ENCODE measurements at regions not wholly inside any gene's neighbourhood (a gene's known extent, or its start where the extent isn't known, plus 50 kb on each side); places are given as distances from the start of the nearest gene placed in this dataset.
A peak's percentile ranks its signal among the peaks of the same experiment; 100 is the strongest.

DNA sequence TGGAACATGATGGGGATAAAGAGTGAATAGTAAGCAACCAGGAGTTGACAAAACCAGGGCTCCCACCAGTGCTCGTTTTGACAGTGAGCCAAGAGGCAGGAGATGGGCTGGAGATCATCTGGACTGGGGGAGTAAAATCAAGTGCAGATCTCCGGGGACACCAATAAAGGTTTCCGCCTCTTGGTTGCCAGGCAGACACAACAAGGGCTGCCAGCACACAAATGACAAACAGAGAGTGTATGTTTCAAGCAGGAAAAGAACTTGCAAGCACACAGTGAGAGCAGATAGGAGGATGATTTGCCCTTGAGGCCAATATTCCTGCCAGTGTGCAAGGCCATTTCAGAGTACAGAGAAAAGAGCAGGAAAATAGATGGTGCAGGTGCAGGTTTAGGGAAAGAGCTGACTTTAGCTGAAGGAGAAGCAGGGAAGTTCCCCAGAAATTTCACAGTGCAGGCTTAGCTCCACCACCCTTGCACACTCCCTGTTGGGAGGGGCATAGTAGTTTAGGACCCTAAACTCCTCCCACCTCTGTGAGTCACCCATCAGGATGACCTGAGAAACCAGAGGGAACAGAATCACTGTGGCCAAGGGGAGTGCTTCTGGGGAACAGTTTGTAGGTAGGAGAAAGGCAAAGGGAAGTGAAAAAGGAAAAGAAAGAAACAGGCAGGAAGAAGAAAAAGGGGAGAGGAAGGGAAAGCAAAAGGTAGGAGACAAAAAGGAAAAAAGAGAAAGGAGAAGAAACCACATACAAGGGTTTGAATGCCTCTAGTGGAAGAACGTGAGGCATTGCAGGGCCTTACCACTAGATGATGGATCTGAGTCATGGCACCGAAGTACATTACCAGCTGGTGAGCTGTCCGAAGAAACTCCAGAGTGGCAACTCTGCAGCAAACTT, 404.4 kb downstream of the SLC6A15 start:
- DNase-seq = peak; percentile 87
- H3K27ac ChIP-seq = peak overlapping the region; percentile 19
- TF ChIP-seq, protein P1, sequence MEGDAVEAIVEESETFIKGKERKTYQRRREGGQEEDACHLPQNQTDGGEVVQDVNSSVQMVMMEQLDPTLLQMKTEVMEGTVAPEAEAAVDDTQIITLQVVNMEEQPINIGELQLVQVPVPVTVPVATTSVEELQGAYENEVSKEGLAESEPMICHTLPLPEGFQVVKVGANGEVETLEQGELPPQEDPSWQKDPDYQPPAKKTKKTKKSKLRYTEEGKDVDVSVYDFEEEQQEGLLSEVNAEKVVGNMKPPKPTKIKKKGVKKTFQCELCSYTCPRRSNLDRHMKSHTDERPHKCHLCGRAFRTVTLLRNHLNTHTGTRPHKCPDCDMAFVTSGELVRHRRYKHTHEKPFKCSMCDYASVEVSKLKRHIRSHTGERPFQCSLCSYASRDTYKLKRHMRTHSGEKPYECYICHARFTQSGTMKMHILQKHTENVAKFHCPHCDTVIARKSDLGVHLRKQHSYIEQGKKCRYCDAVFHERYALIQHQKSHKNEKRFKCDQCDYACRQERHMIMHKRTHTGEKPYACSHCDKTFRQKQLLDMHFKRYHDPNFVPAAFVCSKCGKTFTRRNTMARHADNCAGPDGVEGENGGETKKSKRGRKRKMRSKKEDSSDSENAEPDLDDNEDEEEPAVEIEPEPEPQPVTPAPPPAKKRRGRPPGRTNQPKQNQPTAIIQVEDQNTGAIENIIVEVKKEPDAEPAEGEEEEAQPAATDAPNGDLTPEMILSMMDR (IDR thresholded peaks at IDR 0.05; ENCODE audit: low read depth, low read length, missing control alignments) = peak; percentile 80
- in situ Hi-C loops (cut with HindIII; ENCODE audit: low pct_ligation_motif_present, low sequenced_read_pairs) = no loop called here
- H3K27me3 ChIP-seq (replicated peaks) = no peaks in the 10 kb centered on the region
- no peak overlapping the region for H3K4me3 ChIP-seq (ENCODE audit: low read depth, low read length)
- H3K36me3 ChIP-seq (replicated peaks) = no peaks in the 10 kb centered on the region

DNA sequence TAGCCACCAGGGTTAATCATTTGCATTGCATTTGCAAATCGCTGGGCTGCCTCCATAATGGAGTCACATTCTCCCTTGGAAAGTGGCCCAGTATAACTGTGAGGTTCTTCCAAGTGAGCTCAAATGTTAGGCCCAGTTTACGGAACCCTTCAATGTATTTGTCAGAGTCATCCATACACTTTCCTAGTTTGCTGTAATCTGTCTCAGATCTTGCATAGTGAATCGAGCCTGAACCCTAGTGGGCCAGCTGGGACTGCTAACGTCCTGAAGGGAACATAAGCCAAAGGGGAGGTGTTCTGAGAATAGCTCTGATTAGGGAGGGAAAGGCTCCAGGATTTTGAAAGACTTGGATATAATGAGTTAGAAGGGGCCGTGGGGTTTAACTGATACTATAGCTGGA, 406.3 kb downstream of the SLC6A15 start:
- H3K27me3 ChIP-seq (replicated peaks) = no peaks in the 10 kb centered on the region
- no peak overlapping the region for H3K4me3 ChIP-seq (ENCODE audit: low read depth, low read length)
- in situ Hi-C loops (cut with HindIII; ENCODE audit: low pct_ligation_motif_present, low sequenced_read_pairs) = no loop called here
- TF ChIP-seq, protein P1 (IDR thresholded peaks at IDR 0.05; ENCODE audit: low read depth, low read length, missing control alignments) = no peak
- H3K36me3 ChIP-seq (replicated peaks) = no peaks in the 10 kb centered on the region
- H3K27ac ChIP-seq = no peak overlapping the region
- no peak for DNase-seq

DNA sequence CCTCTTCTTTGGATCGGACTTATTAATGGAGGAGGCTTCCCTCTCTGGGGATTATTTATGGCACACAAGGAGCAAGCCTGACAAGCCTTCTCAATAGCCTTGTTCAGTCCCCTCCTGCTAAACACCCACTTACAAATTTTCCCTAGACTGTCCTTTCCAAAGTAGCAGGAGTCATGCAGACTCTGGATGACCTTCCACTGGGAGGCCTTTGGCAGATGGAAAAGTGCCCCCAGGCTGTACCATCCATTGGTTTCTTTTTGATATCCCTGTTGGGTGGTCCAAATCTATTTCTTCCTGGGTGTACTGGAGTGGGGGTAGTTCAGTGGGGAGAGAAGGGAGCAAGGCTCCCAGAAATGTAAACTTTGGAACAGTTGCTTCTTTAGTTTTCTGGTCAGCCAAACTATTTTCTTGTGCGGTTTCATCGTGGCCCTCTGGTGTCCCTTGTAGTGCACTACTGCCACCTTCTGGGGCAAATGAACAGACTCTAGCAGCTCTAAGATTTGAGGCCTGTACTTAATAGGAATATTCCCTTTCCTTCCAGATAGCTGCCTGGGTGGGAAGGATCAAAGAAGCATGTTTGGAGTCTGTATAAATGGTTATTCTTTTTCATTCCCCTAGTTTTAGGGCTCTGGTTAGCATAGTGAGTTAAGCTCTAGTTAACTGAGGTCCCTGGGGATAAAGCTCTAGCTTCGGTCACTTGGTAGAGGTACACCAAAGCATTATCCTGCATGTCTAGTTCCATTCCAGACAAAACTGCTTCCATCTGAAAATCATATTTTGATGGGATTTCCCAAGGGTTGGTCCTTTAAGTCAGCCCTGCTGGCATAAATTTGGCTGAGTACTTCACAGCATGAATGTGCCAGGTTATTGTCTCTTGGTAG, 409.5 kb downstream of the SLC6A15 start:
- Histone ChIP-seq H3K27me3 (replicated peaks) (no peaks in the 10 kb centered on the region), H3K27ac (no peak overlapping the region), H3K36me3 (replicated peaks) (no peaks in the 10 kb centered on the region), H3K4me3 (ENCODE audit: low read depth, low read length) (no peak overlapping the region)
- DNase-seq = peak; percentile 66
- in situ Hi-C loops (cut with HindIII; ENCODE audit: low pct_ligation_motif_present, low sequenced_read_pairs) = no loop called here
- TF ChIP-seq, protein P1 (IDR thresholded peaks at IDR 0.05; ENCODE audit: low read depth, low read length, missing control alignments) = peak; percentile 87

DNA sequence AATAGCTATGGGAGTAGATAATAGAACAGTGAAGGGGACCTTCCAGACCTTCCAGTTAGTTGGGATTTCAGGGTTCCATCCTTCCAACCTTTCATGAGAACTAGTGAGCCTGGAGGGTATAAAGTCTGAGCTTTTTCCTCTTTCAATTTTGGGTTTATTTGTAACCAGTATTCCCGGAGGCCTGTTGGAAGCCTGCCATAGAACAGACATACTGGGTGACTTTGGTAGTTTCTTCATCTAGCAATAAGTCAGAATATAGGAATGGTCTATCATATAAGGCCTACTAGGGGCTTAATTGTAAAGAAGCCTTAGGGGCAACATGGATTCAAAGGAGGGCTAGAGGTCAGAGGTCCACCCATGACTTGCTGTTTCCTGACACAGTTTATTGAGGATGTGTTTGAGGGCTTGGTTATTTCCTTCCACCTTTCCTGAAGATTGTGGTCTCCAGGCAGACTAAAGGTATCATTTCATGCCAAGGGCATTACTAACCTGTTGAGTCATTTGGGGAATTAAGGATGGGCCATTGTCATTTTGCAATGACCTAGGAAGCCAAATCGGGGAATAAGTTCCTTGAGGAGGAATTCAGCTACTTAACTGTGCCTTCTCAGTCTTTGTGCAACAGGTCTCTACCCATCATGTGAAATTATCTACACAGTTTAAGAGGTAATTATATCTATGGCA, 410.3 kb downstream of the SLC6A15 start:
- Histone ChIP-seq H3K4me3 (ENCODE audit: low read depth, low read length) (no peak overlapping the region), H3K27me3 (replicated peaks) (no peaks in the 10 kb centered on the region), H3K36me3 (replicated peaks) (no peaks in the 10 kb centered on the region), H3K27ac (no peak overlapping the region)
- no peak for DNase-seq
- TF ChIP-seq, protein P1 (IDR thresholded peaks at IDR 0.05; ENCODE audit: low read depth, low read length, missing control alignments) = no peak
- in situ Hi-C loops (cut with HindIII; ENCODE audit: low pct_ligation_motif_present, low sequenced_read_pairs) = no loop called here

DNA sequence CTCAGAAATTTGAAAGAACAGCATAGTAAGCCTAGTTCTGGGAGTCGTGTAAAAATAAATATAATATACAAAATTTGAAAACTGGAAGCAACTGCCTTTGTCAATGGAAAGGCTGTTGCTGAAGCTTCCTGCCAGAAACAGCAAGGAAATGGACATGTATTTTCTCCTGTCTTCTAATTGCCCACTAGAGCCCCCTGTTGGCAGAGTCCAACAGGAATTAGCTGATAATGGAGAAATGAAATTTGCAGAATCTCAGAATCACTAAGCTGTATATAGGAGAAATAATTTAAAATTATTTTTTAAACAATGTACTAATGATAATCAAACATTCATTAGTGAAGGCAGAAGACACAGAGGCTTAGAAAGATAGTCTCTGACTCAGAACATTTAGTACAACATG, 414.8 kb downstream of the SLC6A15 start:
- Histone ChIP-seq H3K27me3 (replicated peaks) (no peaks in the 10 kb centered on the region), H3K27ac (no peak overlapping the region), H3K36me3 (replicated peaks) (no peaks in the 10 kb centered on the region), H3K4me3 (ENCODE audit: low read depth, low read length) (no peak overlapping the region)
- TF ChIP-seq, protein P1 (IDR thresholded peaks at IDR 0.05; ENCODE audit: low read depth, low read length, missing control alignments) = peak; percentile 71
- in situ Hi-C loops (cut with HindIII; ENCODE audit: low pct_ligation_motif_present, low sequenced_read_pairs) = no loop called here
- peak; percentile 22 for DNase-seq
